Common myeloid progenitor, CD34-positive (primary cell): ENCODE measurements at regions not wholly inside any gene's neighbourhood (a gene's known extent, or its start where the extent isn't known, plus 50 kb on each side); places are given as distances from the start of the nearest gene placed in this dataset.

ENCODE experiments used
- CTCF ChIA-PET: fragments of 350-600 bp; sonication (Branson Sonifier 250); formaldehyde crosslinking; loops from one replicate; lab custom pipeline; 2021; ENCODE audit warnings: antibody characterized with exemption; lab: Charles Lee
- POLR2A ChIA-PET: fragments of 350-600 bp; sonication (Branson Sonifier 250); formaldehyde crosslinking; loops from one replicate; lab custom pipeline; 2021; ENCODE audit warnings: antibody characterized with exemption; lab: Charles Lee
- DNase-seq, 3 donors: peaks; one replicate each; pipeline versions ENCODE4 v3.0.0 to v3.0.0-alpha.2; 2013
- H3K27ac ChIP-seq, 2 experiments: 1 replicate in 1 of 2; 2 replicates in 1 of 2; pipeline ENCODE4 v1.7.0; 2013; ENCODE audit warnings: inconsistent platforms in 2 of 2, low read length in 2 of 2, mild to moderate bottlenecking in 2 of 2, low read depth in 1 of 2, moderate library complexity in 1 of 2; ENCODE audit not compliant: severe bottlenecking in 2 of 2, insufficient read depth in 1 of 2, poor library complexity in 1 of 2
- H3K27me3 ChIP-seq, 5 experiments: replicated peaks in 2 of 5; 1 replicate in 3 of 5; 2 replicates in 2 of 5; pipeline versions ENCODE4 v1.6.1 to v1.7.0; 2013; ENCODE audit warnings: low read length in 4 of 5, mild to moderate bottlenecking in 2 of 5, moderate library complexity in 2 of 5, inconsistent platforms in 1 of 5; ENCODE audit not compliant: insufficient read depth in 5 of 5, control insufficient read depth in 4 of 5
- H3K36me3 ChIP-seq, 4 experiments: 1 replicate in 2 of 4; 2 replicates in 2 of 4; pipeline versions ENCODE4 v1.6.1 to v1.7.0; 2013; ENCODE audit warnings: low read length in 3 of 4, control low read depth in 1 of 4, mild to moderate bottlenecking in 1 of 4; ENCODE audit not compliant: control insufficient read depth in 4 of 4, insufficient read depth in 4 of 4
- H3K4me1 ChIP-seq, 4 experiments: 1 replicate in 3 of 4; 2 replicates in 1 of 4; pipeline versions ENCODE4 v1.6.1 to v1.7.1; 2013; ENCODE audit warnings: low read length in 3 of 4, mild to moderate bottlenecking in 3 of 4, control low read depth in 1 of 4, inconsistent platforms in 1 of 4, moderate library complexity in 1 of 4; ENCODE audit not compliant: control insufficient read depth in 4 of 4, insufficient read depth in 4 of 4; ENCODE audit errors: control extremely low read depth in 1 of 4
- H3K4me3 ChIP-seq, 7 experiments: 1 replicate in 4 of 7; 2 replicates in 3 of 7; pipeline versions ENCODE4 v1.5.1 to v1.7.0; 2013; ENCODE audit warnings: mild to moderate bottlenecking in 7 of 7, low read length in 6 of 7, moderate library complexity in 6 of 7, inconsistent platforms in 2 of 7, low read depth in 2 of 7, control low read depth in 1 of 7; ENCODE audit not compliant: insufficient read depth in 4 of 7, control insufficient read depth in 1 of 7; ENCODE audit errors: extremely low read depth in 1 of 7
- H3K9me3 ChIP-seq, 5 experiments: 1 replicate in 4 of 5; 2 replicates in 1 of 5; pipeline versions ENCODE4 v1.6.1 to v1.7.1; 2013; ENCODE audit warnings: low read length in 4 of 5, mild to moderate bottlenecking in 2 of 5, inconsistent platforms in 1 of 5, low read depth in 1 of 5, moderate library complexity in 1 of 5; ENCODE audit not compliant: control insufficient read depth in 4 of 5, insufficient read depth in 2 of 5; ENCODE audit errors: control extremely low read depth in 1 of 5
- WGBS: methylation state at CpG from one replicate; pipeline ENCODE4 v1.1.5; 2013; ENCODE audit not compliant: insufficient coverage; 5-methylcytosine and 5-hydroxymethylcytosine counted together

- Histone ChIP-seq H3K27ac (no peak overlapping the region), H3K27me3 (peaks cover 23 to 72% (median 33%) of the 10 kb centered on the region in 5 experiments)
Observed at GRCh38 chr20:51091406-51092195, 68.7 kb upstream of the KCNG1 start.

GRCh38 chr20:51089840-51090239 is 66.9 kb upstream of the KCNG1 start:
- POLR2A ChIA-PET, result no interaction called here
- Histone ChIP-seq H3K4me1 (peaks cover 0 to 15% (median 6%) of the 10 kb centered on the region in 4 experiments), H3K27me3 (peaks cover 21 to 81% (median 40%) of the 10 kb centered on the region in 5 experiments), H3K4me3 (no peak overlapping the region), H3K36me3 (no peaks in the 10 kb centered on the region), H3K27ac (no peak overlapping the region), H3K9me3 (no peaks in the 10 kb centered on the region)
- WGBS, result no CpG with 5 or more reads among the region's 1 CpG
- CTCF ChIA-PET, result no interaction called here
- DNase-seq, result no peak

More at GRCh38 chr20:51091406-51092195, 68.7 kb upstream of the KCNG1 start:
- Histone ChIP-seq H3K36me3 (no peaks in the 10 kb centered on the region), H3K4me1 (peaks cover 0 to 15% (median 6%) of the 10 kb centered on the region in 4 experiments), H3K4me3 (no peak overlapping the region), H3K9me3 (no peaks in the 10 kb centered on the region)
- WGBS, result 10% methylated on average over 7 of the region's 12 CpGs
- CTCF ChIA-PET, result no interaction called here
- POLR2A ChIA-PET, result no interaction called here
- no peak for DNase-seq

GRCh38 chr20:51089272-51089781 is 66.4 kb upstream of the KCNG1 start:
- CTCF ChIA-PET, result no interaction called here
- POLR2A ChIA-PET, result no interaction called here
- Histone ChIP-seq H3K27me3 (peaks cover 18 to 80% (median 40%) of the 10 kb centered on the region in 5 experiments), H3K4me3 (no peak overlapping the region), H3K9me3 (no peaks in the 10 kb centered on the region), H3K27ac (no peak overlapping the region), H3K4me1 (peaks cover 0 to 15% (median 6%) of the 10 kb centered on the region in 4 experiments), H3K36me3 (no peaks in the 10 kb centered on the region)
- no peak for DNase-seq
- 77% methylated on average over 4 of the region's 8 CpGs for WGBS

DNA sequence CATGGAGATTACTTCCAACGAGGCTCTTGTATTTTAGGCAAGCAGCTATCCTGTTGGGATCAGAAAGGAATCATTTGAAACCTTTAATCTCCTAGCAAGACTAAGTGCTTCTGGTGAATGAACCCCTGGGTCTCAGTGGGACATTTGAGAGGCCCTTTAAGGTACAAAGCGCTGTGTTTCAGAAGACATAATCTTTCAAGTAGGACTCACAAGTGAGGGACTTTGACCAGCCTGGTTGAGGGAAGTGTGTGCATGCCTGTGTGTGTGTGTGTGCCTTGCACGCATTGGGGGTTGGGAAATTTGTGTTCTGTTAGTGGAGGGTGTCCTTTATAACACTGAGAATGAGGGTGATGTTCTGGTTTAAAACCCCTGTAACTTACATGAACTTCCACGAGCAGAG is 64.4 kb upstream of the KCNG1 start:
- H3K4me1 ChIP-seq, result peaks cover 0 to 9% (median 4%) of the 10 kb centered on the region in 4 experiments
- POLR2A ChIA-PET, result no interaction called here
- no peak overlapping the region for H3K27ac ChIP-seq
- CTCF ChIA-PET, result no interaction called here
- no peak overlapping the region for H3K4me3 ChIP-seq
- H3K27me3 ChIP-seq, result peaks cover 14 to 83% (median 37%) of the 10 kb centered on the region in 5 experiments
- H3K36me3 ChIP-seq, result no peaks in the 10 kb centered on the region
- no peaks in the 10 kb centered on the region for H3K9me3 ChIP-seq
- WGBS, result 80% methylated on average over 1 of the region's 4 CpGs
- DNase-seq, result no peak

- Histone ChIP-seq H3K4me1 (no peaks in the 10 kb centered on the region), H3K36me3 (no peaks in the 10 kb centered on the region), H3K4me3 (no peak overlapping the region), H3K27me3 (peaks cover 10 to 72% (median 27%) of the 10 kb centered on the region in 5 experiments), H3K27ac (no peak overlapping the region), H3K9me3 (no peaks in the 10 kb centered on the region)
- 100% methylated on average over 2 of the region's 4 CpGs for WGBS
- DNase-seq, result no peak
- CTCF ChIA-PET, result no interaction called here
- POLR2A ChIA-PET, result no interaction called here
Observed at GRCh38 chr20:51085769-51086168, 62.9 kb upstream of the KCNG1 start.

- CTCF ChIA-PET, result no interaction called here
- POLR2A ChIA-PET, result no interaction called here
- Histone ChIP-seq H3K36me3 (no peaks in the 10 kb centered on the region), H3K4me1 (no peaks in the 10 kb centered on the region), H3K9me3 (no peaks in the 10 kb centered on the region), H3K27me3 (peaks cover 8 to 69% (median 24%) of the 10 kb centered on the region in 5 experiments), H3K4me3 (no peak overlapping the region), H3K27ac (no peak overlapping the region)
- WGBS, result 67% methylated on average over 10 of the region's 10 CpGs
- no peak for DNase-seq
Observed at GRCh38 chr20:51084593-51085377, 61.9 kb upstream of the KCNG1 start.

GRCh38 chr20:51083447-51083846 is 60.5 kb upstream of the KCNG1 start:
- 93% methylated on average over 4 of the region's 4 CpGs for WGBS
- no peak for DNase-seq
- Histone ChIP-seq H3K27ac (no peak overlapping the region), H3K4me3 (no peak overlapping the region), H3K27me3 (peaks cover 0 to 71% (median 24%) of the 10 kb centered on the region in 5 experiments), H3K36me3 (no peaks in the 10 kb centered on the region), H3K9me3 (no peaks in the 10 kb centered on the region), H3K4me1 (no peaks in the 10 kb centered on the region)
- POLR2A ChIA-PET, result no interaction called here
- CTCF ChIA-PET, result no interaction called here
